Kasumi-1 (cell line): ENCODE measurements at regions not wholly inside any gene's neighbourhood (a gene's known extent, or its start where the extent isn't known, plus 50 kb on each side); places are given as distances from the start of the nearest gene placed in this dataset.

ENCODE experiments used
- DNase-seq, 2 experiments: peaks; one replicate each; lab custom pipeline; 2025; lab: John Stamatoyannopoulos, UW

DNA sequence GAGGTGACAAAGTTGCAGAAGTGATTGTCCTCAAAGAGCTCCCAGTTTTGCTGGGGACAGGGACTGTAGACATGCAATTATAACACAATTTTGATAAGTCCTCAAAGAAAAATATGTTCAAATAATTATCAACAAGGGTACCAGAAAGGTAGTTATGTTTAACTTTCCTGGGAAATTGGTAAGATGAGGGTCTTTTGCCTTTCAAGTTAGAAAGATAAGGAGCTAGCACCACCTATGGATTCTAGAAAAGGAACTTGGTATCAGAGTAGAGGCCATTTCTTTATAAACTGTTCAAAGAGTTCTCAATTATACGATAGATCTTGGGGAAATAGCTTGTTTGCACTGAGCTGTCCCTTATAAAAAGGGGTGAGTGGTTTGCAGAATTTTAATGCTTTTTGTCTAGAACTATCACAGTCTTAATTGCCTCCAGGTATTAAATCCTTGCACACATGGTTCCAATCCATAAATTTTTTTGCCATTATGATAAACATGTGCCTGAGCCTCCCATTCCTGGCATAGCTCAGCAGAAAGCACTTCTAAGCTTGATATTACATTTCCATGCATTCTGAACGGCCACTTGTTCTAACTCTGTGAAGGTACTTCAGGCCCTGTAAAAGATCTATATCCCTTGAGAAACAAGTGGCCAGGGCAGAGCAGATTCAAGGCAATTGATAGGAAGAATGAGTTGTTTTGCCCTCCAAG, 247.5 kb upstream of the LRIG1 start:
- no peak for DNase-seq

DNA sequence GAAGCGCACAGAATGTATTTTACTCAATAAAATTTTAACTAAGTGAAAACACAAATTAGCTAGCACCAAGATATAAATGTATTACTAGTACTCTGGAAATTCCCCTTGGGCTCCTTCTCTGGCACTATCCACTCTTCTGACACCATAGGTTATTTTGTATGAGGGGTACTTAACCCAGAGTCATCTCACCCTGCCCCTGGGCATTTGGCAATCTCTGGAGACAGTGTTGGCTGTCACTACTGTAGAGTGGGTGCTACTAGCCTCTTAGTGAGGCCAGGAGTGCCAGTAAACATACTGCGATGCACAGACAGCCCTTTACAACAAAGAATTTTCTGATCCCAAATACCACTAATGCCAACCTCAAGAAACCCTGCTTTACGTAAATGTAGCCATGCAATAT, 246.3 kb upstream of the KBTBD8 start:
- no peak for DNase-seq

DNA sequence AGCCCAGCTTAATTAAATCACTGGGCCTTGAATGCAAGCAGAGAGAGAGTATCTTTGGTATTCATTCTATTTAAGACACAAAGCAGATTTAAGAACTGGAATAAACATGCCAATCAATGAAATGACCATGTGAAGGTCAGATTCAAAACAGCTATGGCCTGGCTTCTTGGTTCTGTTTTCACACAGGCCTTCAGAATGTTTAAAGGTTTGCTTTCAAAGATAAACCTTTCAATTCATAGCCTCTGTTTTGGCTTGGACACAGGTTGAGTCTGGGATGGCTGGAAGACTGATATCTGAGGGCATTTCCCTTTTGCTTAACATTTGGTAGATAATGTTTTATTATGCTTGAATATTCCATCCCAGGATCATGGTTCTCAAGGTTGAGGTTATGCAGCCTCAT, 244.4 kb upstream of the KBTBD8 start:
- no peak for DNase-seq

DNA sequence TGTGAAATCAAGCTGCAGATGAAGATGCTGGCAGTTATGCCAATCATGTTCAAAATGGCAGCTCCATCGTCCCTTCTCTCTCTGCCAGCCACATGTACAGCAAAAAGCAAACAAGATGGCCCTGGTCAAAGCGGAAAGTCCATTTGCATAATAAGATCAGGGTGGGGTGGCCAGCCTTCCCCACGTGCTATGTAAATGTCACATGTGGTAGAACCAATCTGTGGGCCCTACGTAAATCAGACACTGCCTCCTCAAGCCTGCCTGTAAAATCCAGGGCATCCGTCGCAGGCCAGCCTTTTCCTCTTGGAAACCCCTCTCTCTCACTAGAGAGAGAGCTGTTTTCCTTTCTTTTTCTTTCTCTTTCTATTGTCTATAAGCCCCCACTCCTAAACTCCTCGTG, 243.5 kb upstream of the KBTBD8 start:
- DNase-seq: no peak

DNA sequence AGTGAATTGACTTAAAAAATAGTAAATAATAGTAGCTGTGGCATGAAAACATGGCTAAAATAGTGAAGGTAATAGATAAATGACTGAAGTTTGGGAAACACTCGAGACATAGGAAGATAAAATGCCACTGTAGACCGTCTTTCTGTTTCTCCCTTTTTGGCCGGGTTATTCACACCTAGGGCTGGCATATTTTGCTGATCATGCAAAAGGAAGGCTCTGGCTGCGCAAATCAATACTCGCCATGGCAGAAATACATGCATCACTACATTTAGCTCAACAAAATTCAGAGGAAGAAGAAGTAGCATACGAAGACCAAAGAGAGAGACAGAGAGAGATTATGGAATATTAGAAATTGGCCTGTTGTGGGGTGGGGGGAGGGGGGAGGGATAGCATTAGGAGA, 242.2 kb upstream of the KBTBD8 start:
- DNase-seq: no peak

DNA sequence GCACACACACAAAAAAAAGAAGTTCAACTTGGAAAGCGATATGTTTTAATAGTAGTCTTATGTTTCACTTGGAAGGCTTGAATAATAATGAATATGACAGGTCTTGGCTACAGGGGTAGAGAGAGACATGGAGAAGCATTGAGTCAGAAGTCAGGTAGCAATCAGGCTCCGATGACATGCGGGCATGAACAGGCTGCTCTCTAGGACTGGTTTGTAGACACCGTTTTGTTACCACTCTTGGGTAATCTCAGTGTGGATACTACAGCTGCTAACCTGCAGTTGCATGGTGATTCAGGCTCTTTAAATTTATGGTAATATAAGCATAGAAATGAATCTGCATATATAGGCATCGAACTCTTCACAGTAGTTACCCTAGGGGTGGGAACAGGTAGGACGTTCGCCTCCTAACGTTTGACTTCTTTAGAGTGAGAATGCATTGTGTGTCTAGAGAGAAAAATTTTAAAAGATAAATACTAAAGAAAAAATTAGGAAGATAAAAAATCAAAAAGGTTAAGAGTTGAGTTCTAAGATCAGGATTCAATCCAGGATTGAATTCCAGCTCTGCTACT, 241.6 kb upstream of the KBTBD8 start:
- DNase-seq: no peak

DNA sequence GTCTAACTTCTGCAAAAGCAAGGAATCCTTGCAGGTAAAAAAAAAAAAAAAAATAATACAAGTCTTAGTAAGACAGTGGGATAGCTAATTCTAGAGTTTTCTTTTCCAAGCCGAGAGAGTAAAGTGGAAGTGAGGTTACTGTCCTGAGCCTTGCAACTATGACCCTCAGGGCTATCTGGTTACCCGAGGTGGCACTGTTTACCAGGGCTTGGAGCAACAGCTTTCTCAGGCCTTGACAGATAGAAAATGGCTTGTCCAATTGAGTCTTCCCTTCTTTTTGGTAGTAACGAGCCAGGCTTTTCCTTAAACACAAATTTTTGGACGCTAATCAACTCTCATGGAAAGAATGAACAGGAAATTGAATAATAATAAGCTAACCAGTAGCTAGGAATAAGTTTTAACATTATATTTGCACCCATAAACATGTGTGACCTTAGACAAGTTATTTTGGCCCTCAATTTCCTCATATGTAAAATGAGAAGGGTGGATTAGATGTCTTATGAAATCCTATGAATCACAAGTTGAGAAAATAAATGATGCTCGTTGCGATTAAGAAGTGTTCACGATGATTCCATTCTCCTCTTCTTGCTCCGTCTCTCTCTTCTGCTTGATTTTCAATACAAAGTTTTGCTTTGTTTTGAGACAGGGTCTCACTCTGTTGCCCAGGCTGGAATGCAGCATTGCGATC, 236.9 kb upstream of the KBTBD8 start:
- no peak for DNase-seq

DNA sequence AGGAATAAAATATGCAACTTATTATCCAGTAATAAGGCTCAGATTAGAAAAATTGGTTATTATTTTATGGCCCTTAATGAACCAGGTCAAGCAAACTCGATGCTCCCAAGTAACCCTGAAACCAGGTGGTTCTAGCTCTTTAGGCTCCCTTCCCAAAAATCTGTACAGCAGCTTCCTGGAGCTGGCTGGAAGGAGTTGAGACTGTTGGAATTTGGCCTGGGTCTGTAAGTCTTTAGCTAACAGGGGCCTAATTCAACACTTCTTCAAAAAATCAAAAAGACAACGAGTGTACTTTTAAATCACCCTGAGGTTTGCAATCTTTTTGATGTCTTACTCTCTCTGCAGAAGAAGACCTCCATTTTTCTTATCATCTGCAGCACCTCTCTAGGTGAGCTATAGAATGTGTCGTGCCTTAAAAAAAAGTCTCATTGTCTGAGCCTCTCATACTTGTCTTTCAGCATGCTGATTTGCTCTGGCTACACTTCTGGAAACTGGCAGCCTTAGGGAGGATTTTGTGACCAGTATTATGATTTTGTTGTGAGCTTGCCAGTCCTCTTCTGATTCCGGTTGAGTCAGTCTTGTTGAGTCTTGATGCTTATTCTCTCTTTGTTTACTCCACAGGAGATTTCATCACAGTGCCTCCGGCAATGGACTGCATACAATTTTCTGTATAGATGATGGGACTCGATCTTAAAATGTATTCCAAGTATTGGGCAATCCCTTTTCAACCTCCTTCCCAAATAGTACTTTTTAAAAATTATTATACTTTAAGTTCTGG, 235.0 kb upstream of the KBTBD8 start:
- no peak for DNase-seq

DNA sequence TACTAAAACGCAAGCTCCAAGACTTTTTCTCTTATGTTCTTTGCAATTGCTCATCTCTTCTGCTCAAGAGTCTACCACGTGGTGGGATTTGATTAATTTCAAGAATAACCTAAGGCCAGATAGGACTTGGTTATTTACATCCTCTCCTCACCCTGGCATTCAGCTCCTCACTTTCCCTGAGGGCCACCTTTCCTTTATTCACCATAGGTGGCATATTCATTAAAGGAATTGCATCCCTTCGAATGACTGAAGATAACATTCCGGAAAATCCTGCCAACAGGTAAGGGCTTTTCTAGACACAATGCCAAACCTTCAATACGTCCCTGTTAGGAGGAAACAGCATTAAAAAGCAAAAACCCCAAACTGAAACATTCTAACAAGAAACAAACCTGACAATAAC, 220.0 kb upstream of the KBTBD8 start:
- no peak for DNase-seq

DNA sequence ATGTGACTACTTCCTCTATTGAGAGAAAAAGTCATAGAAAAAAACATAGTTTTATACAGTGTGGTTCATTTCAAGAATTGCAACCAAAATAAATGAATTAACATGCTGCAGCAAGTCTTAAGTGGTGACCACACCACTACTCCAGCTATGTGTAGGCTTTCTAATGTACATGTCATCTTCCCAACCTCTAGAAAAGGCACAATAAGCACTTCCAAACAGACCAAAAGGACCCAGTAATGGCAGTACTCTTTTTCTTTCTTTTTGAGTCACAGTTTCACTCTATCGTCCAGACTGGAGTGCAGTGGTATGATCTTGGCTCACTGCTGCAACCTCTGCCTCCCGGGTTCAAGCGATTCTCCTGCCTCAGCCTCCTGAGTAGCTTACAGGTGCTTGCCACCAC, 219.3 kb upstream of the KBTBD8 start:
- DNase-seq: no peak

DNA sequence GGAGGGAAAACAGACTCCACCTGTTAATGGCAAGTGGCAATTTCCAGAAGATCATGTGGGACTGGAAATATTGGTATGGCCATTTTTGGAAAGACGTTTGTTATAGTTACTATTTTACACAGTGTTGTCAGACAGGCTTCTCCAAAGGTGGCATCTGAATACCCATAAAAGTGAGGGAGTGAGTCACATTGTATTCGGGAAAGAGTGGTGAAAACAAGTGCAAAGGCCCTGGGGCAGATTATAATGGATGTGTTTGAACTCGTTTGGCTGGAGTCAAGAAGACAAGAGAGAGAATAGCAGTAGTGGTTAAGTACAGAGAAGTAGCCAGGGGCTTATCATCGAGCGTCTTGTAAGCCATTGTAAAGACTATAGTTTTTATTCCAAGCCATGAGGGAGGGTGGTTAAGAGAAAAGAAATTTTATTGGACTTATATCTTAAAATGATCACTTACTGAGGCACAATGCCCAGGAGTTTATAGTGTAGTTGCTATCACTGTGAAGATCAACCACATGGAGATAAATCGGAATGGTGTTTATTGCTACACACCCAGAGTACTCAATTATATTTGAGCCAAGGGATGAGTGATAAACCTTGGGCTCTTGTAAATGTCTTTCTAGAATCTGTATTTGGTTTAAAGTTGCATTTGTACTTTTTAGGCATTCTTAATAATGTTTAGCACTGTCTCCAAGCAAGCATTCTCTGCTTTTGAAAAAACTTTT, 212.8 kb upstream of the KBTBD8 start:
- no peak for DNase-seq

DNA sequence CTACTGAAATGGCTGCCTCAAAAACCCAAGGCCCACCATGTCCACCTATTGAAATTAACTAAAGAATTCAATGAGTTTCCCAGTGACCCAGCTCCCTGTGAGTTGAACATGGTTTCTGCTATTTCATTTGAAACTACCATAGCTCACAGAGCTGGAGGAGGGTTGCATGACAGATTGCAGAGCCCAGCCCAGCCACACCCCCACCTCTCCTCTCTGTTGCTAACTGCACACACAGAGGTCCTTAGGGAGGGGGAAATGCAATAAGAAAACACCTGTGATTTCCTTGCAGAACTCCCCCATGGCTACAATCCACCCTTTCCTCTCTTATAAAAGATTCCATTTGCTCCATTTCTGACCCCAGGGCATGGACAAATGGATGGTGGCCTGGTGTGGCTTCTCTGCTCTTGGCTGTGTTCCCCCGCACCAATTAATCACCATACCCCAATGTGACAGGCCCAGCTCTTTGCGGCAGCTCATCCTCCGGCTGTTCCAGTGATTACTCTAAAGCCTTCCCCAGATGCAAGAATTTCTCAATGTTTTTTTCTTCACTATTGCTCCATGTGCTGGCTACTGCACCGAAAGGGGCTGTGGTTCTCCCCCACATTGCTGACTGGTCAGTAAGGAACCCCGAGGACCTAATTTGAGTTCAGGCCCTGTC, 208.4 kb upstream of the KBTBD8 start:
- DNase-seq: no peak

DNA sequence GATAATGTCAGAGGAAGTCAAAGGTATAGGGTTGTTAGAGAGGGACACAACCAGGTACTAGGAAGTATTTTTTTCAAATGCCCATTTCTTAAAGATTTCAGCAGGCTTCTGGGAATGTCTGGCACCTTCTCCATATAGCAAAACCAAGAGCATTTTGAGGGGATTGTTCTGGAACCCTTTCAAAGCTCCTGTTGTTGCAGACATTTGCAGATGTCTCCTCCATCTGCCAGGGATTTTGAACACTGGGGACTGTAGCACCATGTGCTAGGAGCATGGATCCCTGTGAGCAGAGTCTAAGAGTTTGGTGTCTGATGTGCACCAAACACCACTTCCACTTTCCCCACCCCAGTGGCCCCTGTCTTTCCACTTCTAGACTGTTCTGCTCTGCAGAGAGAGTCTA, 206.0 kb upstream of the KBTBD8 start:
- DNase-seq: no peak

DNA sequence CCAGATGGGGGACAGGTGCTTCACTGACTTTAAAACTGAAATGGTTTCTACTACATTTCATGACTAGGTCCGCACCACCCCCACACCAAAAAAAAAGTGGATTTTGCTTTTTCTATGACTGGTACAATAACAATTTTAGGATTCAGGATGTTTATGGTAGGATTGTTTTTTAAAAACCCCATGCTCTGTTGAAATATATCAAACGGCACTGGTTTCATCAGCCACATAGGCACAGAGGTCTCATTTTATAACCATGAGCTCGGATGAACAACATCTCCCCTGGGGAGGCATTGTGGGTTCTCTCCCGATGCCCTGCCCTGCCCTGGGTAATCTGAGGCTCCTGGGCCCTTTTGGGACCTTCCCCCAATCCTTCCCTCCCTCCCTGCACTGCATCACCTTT, 202.7 kb upstream of the KBTBD8 start:
- DNase-seq: no peak

DNA sequence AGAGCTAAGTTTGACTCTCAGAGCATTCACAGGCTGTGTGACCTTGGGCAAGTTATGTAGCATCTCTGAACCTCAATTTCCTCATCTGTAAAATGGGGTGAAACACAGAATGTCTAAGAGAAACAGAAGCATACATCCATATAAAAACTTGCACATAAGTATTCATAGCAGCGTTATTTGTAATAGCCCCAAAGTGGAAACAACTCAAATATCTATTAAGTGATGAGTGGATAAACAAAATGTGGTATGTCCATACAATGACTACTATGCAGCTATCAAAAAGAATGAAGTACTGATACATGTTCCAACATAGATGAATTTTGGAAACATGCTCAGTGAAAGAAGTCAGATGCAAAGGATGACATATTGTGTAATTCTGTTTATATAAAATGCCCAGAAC, 201.8 kb upstream of the KBTBD8 start:
- DNase-seq: no peak

DNA sequence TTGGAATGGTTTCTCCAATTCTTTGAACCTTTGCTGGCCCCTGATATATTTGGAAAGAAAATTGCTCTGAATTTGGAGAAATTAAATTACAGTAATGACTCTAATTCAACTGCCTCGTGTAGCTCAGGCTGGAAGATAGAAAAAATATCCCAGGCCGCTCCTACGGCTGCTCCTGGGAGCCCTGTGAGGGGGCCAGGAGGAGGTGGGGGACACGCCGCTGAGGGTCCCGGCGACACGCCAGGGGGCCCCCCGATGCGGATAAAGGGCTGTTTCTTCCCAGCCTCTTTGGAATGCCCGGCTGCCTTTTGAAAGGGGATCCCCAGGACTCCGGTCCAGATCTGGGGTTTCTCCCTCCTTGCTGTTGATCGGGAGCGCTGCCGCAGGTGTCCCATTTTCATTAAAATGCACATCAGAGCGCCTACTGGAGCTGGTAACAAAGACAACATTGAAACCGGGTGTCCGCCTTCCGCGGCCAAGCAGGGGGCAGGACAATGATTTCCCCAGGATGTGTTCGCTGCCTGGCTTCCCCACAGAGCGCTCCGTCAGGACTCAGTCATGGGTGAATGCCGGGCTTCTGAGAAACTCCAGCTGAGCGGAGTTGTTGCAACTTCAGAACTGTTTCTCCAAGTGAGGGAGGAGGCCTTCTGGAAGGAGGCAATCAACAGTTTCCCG, 200.1 kb upstream of the KBTBD8 start:
- no peak for DNase-seq

DNA sequence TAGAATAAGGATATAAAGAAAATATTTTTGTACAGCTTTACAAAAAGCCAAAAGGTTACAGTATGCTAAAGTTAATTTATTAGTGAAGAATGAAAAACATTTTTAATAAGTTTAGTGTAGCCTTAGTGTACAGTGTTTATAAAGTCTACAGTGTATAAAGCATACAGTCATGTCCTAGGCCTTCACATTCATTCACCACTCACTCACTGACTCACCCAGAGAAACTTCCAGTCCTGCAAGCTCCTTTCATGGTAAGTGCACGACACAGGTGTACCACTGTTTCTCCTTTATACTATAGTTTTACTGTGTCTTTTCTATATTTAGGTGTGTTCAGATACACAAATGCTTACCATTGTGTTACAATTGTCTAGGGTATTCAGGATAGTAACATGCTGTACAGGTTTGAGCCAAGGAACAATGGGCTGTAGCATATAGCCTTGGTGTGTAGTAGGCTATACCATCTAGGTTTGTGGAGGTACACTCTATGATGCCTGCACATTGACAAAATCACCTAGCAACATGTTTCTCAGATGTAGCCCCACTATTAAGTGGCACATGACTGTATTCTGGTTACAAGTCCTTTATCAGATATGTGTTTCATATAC, 197.1 kb upstream of the KBTBD8 start:
- DNase-seq: no peak

DNA sequence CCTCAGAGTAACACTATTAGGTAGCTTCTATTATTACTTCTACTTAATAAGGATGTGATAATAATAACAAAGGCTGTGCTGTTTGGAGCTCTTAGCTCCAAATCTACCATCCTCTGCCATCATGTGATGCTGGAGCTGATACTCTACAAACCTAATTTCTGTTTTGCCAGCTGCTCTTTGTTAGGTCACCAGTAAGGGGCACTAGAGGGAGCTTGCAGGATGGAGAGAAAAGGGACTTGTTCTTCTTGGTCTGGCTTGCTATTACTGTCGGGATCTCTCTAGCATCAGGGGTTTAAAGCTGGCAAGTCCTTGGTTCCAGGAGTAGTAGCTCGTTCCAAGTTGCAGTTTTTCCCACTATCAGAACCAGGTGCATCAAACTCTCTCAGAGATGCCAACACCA, 194.9 kb upstream of the KBTBD8 start:
- DNase-seq: peak; percentile 54 to 82

DNA sequence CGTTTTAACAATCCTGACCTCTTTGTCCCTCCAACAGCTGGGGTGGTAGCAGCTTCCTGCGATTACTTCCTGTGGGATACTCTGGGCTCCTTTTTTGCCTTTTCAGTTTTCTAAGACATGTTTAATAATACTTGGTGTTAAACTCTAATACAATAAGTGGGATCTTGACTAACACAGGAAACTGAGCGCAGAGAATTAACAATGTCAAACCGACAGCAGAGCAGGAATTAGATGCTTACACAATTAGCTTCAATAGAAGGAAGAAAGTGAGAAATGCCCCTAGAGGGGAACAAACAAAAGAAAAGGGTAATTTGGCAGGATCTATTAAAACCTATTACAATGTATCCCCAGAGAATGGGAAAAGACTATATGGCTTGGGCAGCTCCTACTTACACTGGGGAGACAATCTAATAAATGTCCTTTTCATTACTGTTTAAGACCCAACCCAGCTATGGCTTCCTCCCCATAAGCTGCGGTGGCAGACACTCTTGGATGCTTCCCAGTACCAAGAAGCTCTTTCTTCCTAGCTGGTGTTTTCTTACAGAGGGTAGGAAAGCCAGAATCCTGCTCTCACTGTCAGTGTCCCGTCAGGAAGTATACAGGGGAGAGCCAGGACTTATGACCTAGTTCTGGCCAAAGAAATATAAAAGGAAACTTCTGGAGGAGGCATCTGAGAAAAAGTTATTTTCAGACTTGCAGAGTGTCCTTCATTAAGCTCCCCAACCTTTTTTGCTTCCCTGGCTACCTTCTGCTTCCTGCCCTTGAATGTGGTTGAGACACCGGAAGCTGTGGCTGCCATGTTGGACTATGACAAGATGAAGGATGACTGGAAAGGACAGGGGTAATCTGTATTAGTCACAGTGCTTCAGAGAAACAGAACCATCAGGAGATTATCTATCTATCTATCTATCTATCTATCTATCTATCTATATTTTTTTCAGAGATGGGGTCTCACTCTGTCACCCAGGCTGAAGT, 194.1 kb upstream of the KBTBD8 start:
- peak; percentile 77 to 84 for DNase-seq
